HUES64 (cell line): ENCODE measurements at regions not wholly inside any gene's neighbourhood (a gene's known extent, or its start where the extent isn't known, plus 50 kb on each side); places are given as distances from the start of the nearest gene placed in this dataset.
"Not testable (repeated sequence)": the region's sequence is repeated elsewhere in the genome, so short reads cannot be mapped to it uniquely, and the experiment has no call there.

Experiments
- H3K27ac ChIP-seq: 2 replicates; pipeline ENCODE4 v1.7.0; 2013; ENCODE audit warnings: low read depth, low read length, inconsistent platforms
- H3K27me3 ChIP-seq: 2 replicates; pipeline ENCODE4 v1.6.1; 2013; ENCODE audit warnings: mild to moderate bottlenecking, low read length; ENCODE audit not compliant: insufficient read depth
- H3K36me3 ChIP-seq: 2 replicates; pipeline ENCODE4 v1.6.1; 2013; ENCODE audit warnings: mild to moderate bottlenecking, low read length; ENCODE audit not compliant: insufficient read depth
- H3K4me1 ChIP-seq: 2 replicates; pipeline ENCODE4 v1.6.1; 2013; ENCODE audit warnings: mild to moderate bottlenecking, low read length, moderate library complexity; ENCODE audit not compliant: insufficient read depth
- H3K4me3 ChIP-seq: 2 replicates; pipeline ENCODE4 v1.5.1; 2013; ENCODE audit warnings: mild to moderate bottlenecking, low read length, moderate library complexity
- H3K9ac ChIP-seq: 2 replicates; pipeline ENCODE4 v1.6.1; 2013; ENCODE audit warnings: mild to moderate bottlenecking, low read depth, low read length
- H3K9me3 ChIP-seq: 2 replicates; pipeline ENCODE4 v1.6.1; 2013; ENCODE audit warnings: low read depth, low read length; ENCODE audit not compliant: insufficient read depth
- WGBS: fragments of 150-250, 120-280 bp; methylation state at CpG from one replicate; pipeline ENCODE4 v1.1.7; 2013; ENCODE audit warnings: missing lambda C conversion rate; 5-methylcytosine and 5-hydroxymethylcytosine counted together

DNA sequence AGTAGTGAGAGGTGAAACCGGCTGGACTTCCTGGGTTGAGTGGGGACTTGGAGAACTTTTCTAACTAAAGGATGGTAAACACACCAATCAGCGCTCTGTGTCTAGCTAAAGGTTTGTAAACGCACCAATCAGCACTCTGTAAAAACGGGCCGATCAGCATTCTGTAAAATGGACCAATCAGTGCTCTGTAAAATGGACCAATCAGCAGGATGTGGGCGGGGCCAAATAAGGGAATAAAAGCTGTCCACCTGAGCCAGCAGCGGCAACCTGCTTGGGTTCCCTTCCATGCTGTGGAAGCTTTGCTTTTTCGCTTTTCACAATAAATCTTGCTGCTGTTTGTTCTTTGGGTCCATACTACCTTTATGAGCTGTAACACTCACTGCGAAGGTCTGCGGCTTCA, 621.2 kb downstream of the JRKL start:
- not testable (repeated sequence) for H3K4me1 ChIP-seq, H3K9me3 ChIP-seq, H3K36me3 ChIP-seq, H3K27ac ChIP-seq, H3K4me3 ChIP-seq, H3K9ac ChIP-seq, H3K27me3 ChIP-seq
- WGBS: 92% methylated on average over 10 of the region's 10 CpGs

DNA sequence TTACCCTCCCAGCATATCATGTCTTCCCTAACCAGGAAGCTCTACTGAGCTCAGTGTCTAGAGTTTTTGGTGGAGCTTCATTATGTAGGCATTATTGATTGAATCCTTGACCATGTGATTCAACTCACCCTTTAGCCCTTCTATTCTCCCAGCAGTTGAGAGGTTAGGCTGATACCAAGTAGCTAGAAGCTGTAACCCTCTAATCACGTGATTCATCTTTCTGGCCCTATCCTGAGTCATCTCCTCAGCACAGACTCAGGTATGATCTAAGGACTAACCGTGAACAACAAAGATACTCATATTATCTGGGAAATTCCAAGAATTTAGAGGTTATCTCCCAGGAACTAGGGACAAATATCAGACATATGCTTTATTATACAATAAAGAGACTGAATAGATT, 625.5 kb downstream of the JRKL start:
- Histone ChIP-seq H3K27me3 (no peaks in the 10 kb centered on the region), H3K36me3 (no peaks in the 10 kb centered on the region), H3K4me1 (no peaks in the 10 kb centered on the region), H3K27ac (no peak overlapping the region), H3K4me3 (no peak overlapping the region), H3K9me3 (0 out of 2 replicates have a peak, but pooled peaks cover 2% of the 10 kb centered on the region), H3K9ac (no peak overlapping the region)
- WGBS: 95% methylated on average over 2 of the region's 2 CpGs

DNA sequence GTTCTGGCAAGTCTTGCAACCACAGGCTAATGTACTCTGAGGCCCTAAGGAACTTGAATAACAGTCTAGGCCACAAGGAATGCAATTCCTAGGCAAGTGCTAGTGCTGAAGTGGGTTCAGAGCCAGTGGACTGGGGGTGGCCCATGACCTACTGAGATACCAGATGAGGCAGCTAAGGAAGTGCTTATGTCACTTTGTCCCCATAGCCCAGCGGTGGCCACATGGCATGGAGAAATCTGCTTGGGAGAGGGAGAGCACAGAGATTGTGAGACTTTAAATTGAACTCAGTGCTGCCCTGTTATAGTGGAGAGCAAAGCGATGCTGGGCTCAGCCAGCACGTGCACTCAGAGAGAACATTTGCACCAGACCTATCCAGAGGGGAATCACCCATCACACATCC, 629.5 kb downstream of the JRKL start:
- H3K27me3 ChIP-seq: no peaks in the 10 kb centered on the region
- H3K9ac ChIP-seq: no peak overlapping the region
- H3K4me1 ChIP-seq: no peaks in the 10 kb centered on the region
- WGBS: over 99% methylated on average over 3 of the region's 3 CpGs
- 0 out of 2 replicates have a peak, but pooled peaks cover 2% of the 10 kb centered on the region for H3K9me3 ChIP-seq
- no peaks in the 10 kb centered on the region for H3K36me3 ChIP-seq
- no peak overlapping the region for H3K4me3 ChIP-seq
- no peak overlapping the region for H3K27ac ChIP-seq

DNA sequence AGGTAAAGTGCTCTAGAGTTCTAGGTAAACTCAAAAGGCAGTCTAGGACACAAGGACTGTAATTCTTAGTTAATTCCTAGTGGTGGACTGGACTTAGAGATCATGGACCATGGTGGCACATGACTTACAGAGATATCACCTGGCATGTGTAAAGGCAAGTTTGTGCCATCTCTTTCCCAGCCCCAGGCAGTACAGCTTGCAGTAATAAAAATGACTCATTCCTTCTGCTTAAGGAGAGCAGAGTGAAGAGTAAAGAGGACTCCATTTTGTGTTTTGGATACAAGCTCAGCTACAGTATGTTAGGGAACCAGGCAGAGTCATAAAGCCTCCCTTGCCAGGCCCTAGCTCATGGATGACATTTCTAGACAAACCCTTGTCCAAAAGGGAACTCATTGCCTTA, 629.9 kb downstream of the JRKL start:
- Histone ChIP-seq H3K9ac (no peak overlapping the region), H3K4me3 (no peak overlapping the region), H3K27ac (no peak overlapping the region), H3K9me3 (0 out of 2 replicates have a peak, but pooled peaks cover 2% of the 10 kb centered on the region), H3K27me3 (no peaks in the 10 kb centered on the region), H3K4me1 (no peaks in the 10 kb centered on the region), H3K36me3 (no peaks in the 10 kb centered on the region)

DNA sequence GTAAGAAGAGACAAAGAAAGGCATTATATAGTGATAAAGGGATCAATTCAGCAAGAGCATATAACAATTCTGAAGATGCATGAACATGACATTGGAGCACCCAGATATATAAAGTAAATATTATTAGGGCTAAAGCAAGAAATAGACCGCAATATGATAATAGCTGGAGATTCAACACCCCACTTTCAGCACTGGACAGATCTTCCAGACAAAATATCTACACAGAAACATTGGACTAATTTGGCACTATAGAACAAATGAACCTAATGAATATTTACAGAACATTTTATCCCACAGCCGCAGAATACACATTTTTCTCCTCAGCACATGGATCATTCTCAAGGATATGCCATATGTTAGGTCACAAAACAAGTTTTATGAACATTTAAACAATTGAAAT, 633.1 kb downstream of the JRKL start:
- Histone ChIP-seq H3K9ac (no peak overlapping the region), H3K27me3 (no peaks in the 10 kb centered on the region), H3K4me1 (no peaks in the 10 kb centered on the region), H3K9me3 (no peaks in the 10 kb centered on the region), H3K4me3 (no peak overlapping the region), H3K27ac (no peak overlapping the region), H3K36me3 (no peaks in the 10 kb centered on the region)
- WGBS: 97% methylated on average over 2 of the region's 2 CpGs

DNA sequence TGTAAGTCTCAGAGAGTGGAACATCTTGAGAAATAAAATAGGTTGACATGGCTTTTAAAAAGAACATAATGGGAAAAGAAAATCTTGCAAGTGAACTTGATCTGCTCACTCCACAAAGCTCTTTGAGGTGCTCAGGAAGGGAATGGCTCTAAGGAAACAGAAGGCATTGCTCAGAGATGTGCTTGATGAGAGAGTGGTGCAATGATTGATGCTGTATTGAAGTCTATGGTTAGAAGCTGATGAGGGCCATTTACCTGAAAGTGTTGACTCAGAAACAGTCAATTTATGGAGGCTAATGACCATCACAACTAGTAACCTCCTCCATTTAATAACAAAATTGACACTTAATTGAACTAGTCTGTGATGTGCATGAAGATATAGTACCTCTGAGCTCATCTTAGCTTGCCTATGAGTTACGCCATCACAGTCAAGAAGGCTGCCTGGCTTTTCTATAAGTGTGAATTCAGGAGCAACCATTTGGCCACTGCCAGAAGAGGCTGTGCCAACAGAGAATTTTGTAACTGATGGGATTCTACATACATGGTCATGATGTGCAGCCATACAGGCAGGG, 639.1 kb downstream of the JRKL start:
- no peaks in the 10 kb centered on the region for H3K9me3 ChIP-seq
- H3K27ac ChIP-seq: no peak overlapping the region
- no peaks in the 10 kb centered on the region for H3K27me3 ChIP-seq
- H3K4me1 ChIP-seq: 0 out of 2 replicates have a peak, but pooled peaks cover 3% of the 10 kb centered on the region
- no peak overlapping the region for H3K9ac ChIP-seq
- H3K36me3 ChIP-seq: no peaks in the 10 kb centered on the region
- 97% methylated on average over 1 of the region's 1 CpG for WGBS
- H3K4me3 ChIP-seq: no peak overlapping the region

DNA sequence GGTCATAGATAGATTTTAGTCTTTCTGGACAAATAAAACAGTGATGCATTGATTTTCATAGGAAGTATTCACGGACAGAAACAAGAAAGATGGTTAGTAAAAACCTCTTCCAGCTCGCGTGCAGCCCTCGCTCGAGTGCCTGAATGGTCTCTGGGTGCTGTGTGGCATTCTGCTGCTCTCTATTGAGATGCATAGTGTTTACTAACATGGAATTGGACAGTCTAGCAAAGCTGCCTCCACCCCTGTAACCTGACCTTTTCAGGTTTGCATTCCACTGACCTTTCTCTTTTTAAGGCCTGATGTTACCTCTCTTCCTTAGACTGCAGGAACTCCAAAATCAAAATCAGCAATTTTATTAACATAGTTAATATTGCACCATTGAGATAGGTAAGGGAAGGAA, 643.4 kb downstream of the JRKL start:
- no peaks in the 10 kb centered on the region for H3K27me3 ChIP-seq
- H3K36me3 ChIP-seq: no peaks in the 10 kb centered on the region
- 0 out of 2 replicates have a peak, but pooled peaks cover 3% of the 10 kb centered on the region for H3K4me1 ChIP-seq
- no peak overlapping the region for H3K9ac ChIP-seq
- no peaks in the 10 kb centered on the region for H3K9me3 ChIP-seq
- 82% methylated on average over 5 of the region's 5 CpGs for WGBS
- no peak overlapping the region for H3K4me3 ChIP-seq
- H3K27ac ChIP-seq: no peak overlapping the region

DNA sequence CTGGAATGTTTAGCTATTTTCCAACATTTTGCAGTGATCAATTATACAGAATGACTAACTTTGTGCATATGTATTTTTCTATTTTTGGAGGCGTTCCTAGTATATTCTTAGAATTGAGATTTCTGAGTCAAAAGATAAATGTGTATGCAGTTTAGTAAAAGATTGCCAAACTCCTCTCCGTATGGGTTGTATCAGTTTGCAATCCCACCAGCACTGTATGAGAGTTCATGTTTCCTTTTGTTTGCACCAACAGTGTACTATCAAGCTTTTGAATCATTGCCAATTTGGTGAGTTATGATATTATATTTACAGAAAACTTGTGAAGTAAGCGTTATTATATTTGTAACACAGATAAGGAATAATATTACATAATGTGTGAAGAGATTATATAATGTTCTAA, 658.7 kb downstream of the JRKL start:
- Histone ChIP-seq H3K36me3 (no peaks in the 10 kb centered on the region), H3K27me3 (no peaks in the 10 kb centered on the region), H3K9ac (no peak overlapping the region), H3K4me1 (no peaks in the 10 kb centered on the region), H3K9me3 (peaks cover 9% of the 10 kb centered on the region; the same call in 1 of the 2 replicates), H3K27ac (no peak overlapping the region), H3K4me3 (no peak overlapping the region)
- WGBS: 95% methylated on average over 2 of the region's 3 CpGs

DNA sequence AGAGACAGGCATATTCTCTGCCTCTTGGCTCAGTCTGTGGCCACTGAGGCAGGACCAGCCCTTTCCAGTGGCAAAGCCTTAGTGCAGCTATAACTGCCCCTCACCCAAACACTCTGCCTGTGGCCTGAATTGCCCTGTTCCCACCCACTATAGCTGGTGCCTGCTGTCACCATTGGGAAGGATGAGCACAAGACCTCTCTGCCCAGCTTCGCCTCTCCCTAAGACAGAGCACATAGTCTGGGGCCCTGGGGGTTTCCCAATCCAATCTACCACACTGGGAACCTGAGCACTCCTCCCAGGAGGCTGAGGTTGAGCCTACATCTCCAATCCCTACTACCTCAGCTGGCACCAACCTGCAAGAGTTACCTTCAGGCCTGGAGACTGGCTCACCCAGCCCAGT, 670.4 kb downstream of the JRKL start:
- Histone ChIP-seq H3K9me3 (no peaks in the 10 kb centered on the region), H3K36me3 (no peaks in the 10 kb centered on the region), H3K27ac (no peak overlapping the region), H3K4me1 (no peaks in the 10 kb centered on the region), H3K4me3 (no peak overlapping the region), H3K9ac (no peak overlapping the region), H3K27me3 (no peaks in the 10 kb centered on the region)
- WGBS: 92% methylated on average over 1 of the region's 1 CpG

DNA sequence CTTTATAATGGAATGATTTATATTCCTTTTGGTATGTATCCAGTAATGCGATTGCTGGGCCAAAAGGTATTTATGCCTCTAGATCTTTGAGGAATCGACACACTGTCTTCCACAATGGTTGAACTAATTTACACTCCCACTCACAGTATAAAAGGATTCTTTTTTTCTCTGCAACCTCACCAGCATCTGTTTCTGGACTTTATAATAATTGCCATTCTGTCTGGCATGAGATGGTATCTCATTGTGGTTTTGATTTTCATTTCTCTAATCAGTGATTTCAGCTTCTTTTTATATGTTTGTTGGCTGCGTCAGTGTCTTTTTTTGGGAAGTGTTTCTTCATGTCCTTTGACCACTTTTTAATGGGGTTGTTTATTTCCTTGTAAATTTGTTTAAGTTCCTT, 679.3 kb downstream of the JRKL start:
- WGBS: 88% methylated on average over 3 of the region's 3 CpGs
- H3K9ac ChIP-seq: no peak overlapping the region
- H3K4me3 ChIP-seq: no peak overlapping the region
- H3K4me1 ChIP-seq: no peaks in the 10 kb centered on the region
- no peaks in the 10 kb centered on the region for H3K27me3 ChIP-seq
- H3K27ac ChIP-seq: no peak overlapping the region
- peaks cover 17% of the 10 kb centered on the region for H3K9me3 ChIP-seq
- H3K36me3 ChIP-seq: no peaks in the 10 kb centered on the region

DNA sequence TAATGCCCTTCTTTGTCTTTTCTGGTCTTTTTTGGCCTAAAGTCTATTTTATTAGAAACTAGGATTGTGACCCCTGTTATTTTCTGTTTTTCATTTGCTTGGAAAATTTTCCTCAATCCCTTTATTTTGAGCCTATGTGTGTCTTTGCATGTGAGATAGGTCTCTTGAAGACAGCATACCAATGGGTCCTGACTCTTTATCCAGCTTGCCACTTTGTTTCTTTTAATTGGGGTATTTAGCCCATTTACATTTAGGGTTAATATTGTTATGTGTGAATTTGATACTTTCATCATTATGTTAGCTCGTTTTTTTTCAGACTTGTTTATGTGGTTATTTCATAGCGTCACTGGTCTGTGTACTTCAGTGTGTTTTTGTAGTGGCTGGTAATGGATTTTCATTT, 682.6 kb downstream of the JRKL start:
- peaks cover 17% of the 10 kb centered on the region for H3K9me3 ChIP-seq
- H3K9ac ChIP-seq: no peak overlapping the region
- no peaks in the 10 kb centered on the region for H3K36me3 ChIP-seq
- no peak overlapping the region for H3K27ac ChIP-seq
- 89% methylated on average over 2 of the region's 2 CpGs for WGBS
- no peaks in the 10 kb centered on the region for H3K27me3 ChIP-seq
- H3K4me1 ChIP-seq: no peaks in the 10 kb centered on the region
- H3K4me3 ChIP-seq: no peak overlapping the region

DNA sequence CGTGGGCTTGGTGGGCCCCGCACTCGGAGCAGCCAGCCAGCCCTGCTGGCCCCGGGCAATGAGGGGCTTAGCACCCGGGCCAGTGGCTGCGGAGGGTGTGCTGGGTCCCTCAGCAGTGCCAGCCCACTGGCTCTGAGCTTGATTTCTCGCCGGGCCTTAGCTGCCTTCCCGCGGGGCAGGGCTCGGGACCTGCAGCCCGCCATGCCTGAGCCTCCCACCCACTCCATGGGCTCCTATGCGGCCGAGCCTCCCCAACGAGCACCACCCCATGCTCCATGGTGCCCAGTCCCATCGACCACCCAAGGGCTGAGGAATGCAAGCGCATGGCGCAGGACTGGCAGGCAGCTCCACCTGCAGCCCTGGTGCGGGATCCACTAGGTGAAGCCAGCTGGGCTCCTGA, 686.9 kb downstream of the JRKL start:
- H3K27me3 ChIP-seq, H3K27ac ChIP-seq, H3K9ac ChIP-seq, H3K36me3 ChIP-seq, H3K4me3 ChIP-seq, H3K4me1 ChIP-seq: not testable (repeated sequence)
- peaks cover 17% of the 10 kb centered on the region for H3K9me3 ChIP-seq
- 95% methylated on average over 18 of the region's 19 CpGs for WGBS
